Pancreas (tissue), 10 donors: ENCODE measurements at regions not wholly inside any gene's neighbourhood (a gene's known extent, or its start where the extent isn't known, plus 50 kb on each side); places are given as distances from the start of the nearest gene placed in this dataset.

ENCODE experiments used
- ATAC-seq, 4 donors: fragments of 200-7000 bp; cut with Tn5 transposase; one replicate each; pipeline versions ENCODE4 v1.8.0 to v1.9.1; 2020; ENCODE audit warnings: mild to moderate bottlenecking in 4 of 4, moderate library complexity in 4 of 4
- DNase-seq, 6 donors: peaks; one replicate each; pipeline ENCODE4 v3.0.0-alpha.2; 2020
- FAIRE-seq: peaks from 2 replicates; lab custom pipeline; 2012; peaks lifted over from hg19 to GRCh38; lab: Jason Lieb, UNC
- H3K27ac ChIP-seq, 4 donors: fragments of 200-600 bp; sonication (generic); 1 replicate in 3 of 4; 2 replicates in 1 of 4; pipeline versions ENCODE4 v1.5.0 to v1.8.0; 2020
- H3K27me3 ChIP-seq, 4 donors: fragments of 200-600 bp; one replicate each; pipeline ENCODE4 v1.8.0; 2021
- H3K36me3 ChIP-seq, 3 donors: fragments of 200-600 bp; sonication (generic) in 1 of 3; one replicate each; pipeline versions ENCODE4 v1.5.0 to v1.8.0; 2020 to 2021
- H3K4me1 ChIP-seq, 3 donors: fragments of 200-600 bp; one replicate each; pipeline ENCODE4 v1.8.0; 2021
- H3K4me3 ChIP-seq, 4 donors: fragments of 200-600 bp; sonication (generic) in 2 of 4; one replicate each; pipeline versions ENCODE4 v1.5.0 to v1.8.0; 2020 to 2021
- H3K9me3 ChIP-seq, 4 donors: fragments of 200-600 bp; one replicate each; pipeline ENCODE4 v1.8.0; 2021
- CTCF ChIP-seq, 4 donors: fragments of 200-600 bp; sonication (generic) in 3 of 4; IDR thresholded peaks; one replicate each; pipeline versions ENCODE4 v1.5.0 to v1.8.0; 2021; ENCODE audit warnings: antibody characterized with exemption in 4 of 4
- WGBS, 2 donors: extraction: QIAGEN DNeasy Blood & Tissue Kit; methylation state at CpG; one replicate each; pipeline ENCODE4 v1.1.7; 2013; 5-methylcytosine and 5-hydroxymethylcytosine counted together
- intact Hi-C, 3 donors: fragments of 100-400 bp; cut with DNase I; formaldehyde crosslinking; loops; one replicate each; pipeline versions ENCODE4 v1.11.1 to v1.14.2; 2022
- donor health status: healthy with polysubstance abuse.
- donor health status: DM: no; HTN: no; CAD: no; lungs with moderate emphysema.
- donor health status: DM: no; HTN: no; CAD: no.
- donor health status: control.
- donor health status: control.
- donor health status: Bipolar disorder and iron deficiency.
- donor health status: DM: yes; HTN: yes; CAD: no.
- donor health status: DM: no; HTN: no; CAD: no.
- donor health status: DM: no; HTN: no; CAD: no.
- donor health status: DM: yes; HTN: yes; CAD: no.

- WGBS, 2 donors, result 74 to 83% methylated on average over 4 of the region's 4 CpGs
These were observed 187.8 kb upstream of the PTBP2 start for GRCh38 chr1:96533820-96534219.

GRCh38 chr1:96536581-96536980 lies 185.0 kb upstream of the PTBP2 start:
- intact Hi-C loops, result no loop called here
- no peak for TF ChIP-seq CTCF (IDR thresholded peaks at IDR 0.05)
- Histone ChIP-seq H3K9me3 (no peaks in the 10 kb centered on the region), H3K27ac (no peak overlapping the region), H3K36me3 (no peaks in the 10 kb centered on the region), H3K4me3 (no peak overlapping the region), H3K27me3 (no peaks in the 10 kb centered on the region), H3K4me1 (no peaks in the 10 kb centered on the region)
- no peak for ATAC-seq
- no peak for DNase-seq
- no peak for FAIRE-seq

More at GRCh38 chr1:96533820-96534219, 187.8 kb upstream of the PTBP2 start:
- Histone ChIP-seq H3K9me3 (no peaks in the 10 kb centered on the region), H3K36me3 (no peaks in the 10 kb centered on the region), H3K27ac (no peak overlapping the region), H3K27me3 (no peaks in the 10 kb centered on the region), H3K4me3 (no peak overlapping the region), H3K4me1 (no peaks in the 10 kb centered on the region)
- TF ChIP-seq CTCF (IDR thresholded peaks at IDR 0.05), result no peak
- intact Hi-C loops, result no loop called here
- DNase-seq (no peak), FAIRE-seq (no peak), ATAC-seq (no peak)

GRCh38 chr1:96538111-96538641 lies 183.4 kb upstream of the PTBP2 start:
- FAIRE-seq (no peak), ATAC-seq (peak in 3 of 4 donors; percentile 18 to 55 (median 44)), DNase-seq (no peak)
- no peaks in the 10 kb centered on the region for H3K36me3 ChIP-seq
- H3K4me3 ChIP-seq, result no peak overlapping the region
- TF ChIP-seq CTCF (IDR thresholded peaks at IDR 0.05), result no peak
- intact Hi-C loops, result no loop called here
- H3K27ac ChIP-seq, result no peak overlapping the region
- no peaks in the 10 kb centered on the region for H3K27me3 ChIP-seq
- WGBS, 2 donors, result 51 to 53% methylated on average over 4 of the region's 4 CpGs
- no peaks in the 10 kb centered on the region for H3K9me3 ChIP-seq
- no peaks in the 10 kb centered on the region for H3K4me1 ChIP-seq

GRCh38 chr1:96538883-96539282 lies 182.7 kb upstream of the PTBP2 start:
- no peaks in the 10 kb centered on the region for H3K9me3 ChIP-seq
- DNase-seq, result no peak
- FAIRE-seq, result peak; percentile 91
- H3K4me3 ChIP-seq, result no peak overlapping the region
- no peak overlapping the region for H3K27ac ChIP-seq
- ATAC-seq, result peak in 2 of 4 donors; percentile 29 to 30
- no peak for TF ChIP-seq CTCF (IDR thresholded peaks at IDR 0.05)
- no peaks in the 10 kb centered on the region for H3K36me3 ChIP-seq
- 39 to 46% methylated on average over 5 of the region's 5 CpGs for WGBS, 2 donors
- H3K27me3 ChIP-seq, result no peaks in the 10 kb centered on the region
- intact Hi-C loops, result no loop called here
- no peaks in the 10 kb centered on the region for H3K4me1 ChIP-seq

GRCh38 chr1:96541491-96541890 lies 180.1 kb upstream of the PTBP2 start:
- TF ChIP-seq CTCF (IDR thresholded peaks at IDR 0.05), result no peak
- no peak for DNase-seq
- no peak overlapping the region for H3K27ac ChIP-seq
- no peak for ATAC-seq
- intact Hi-C loops, result no loop called here
- no peak overlapping the region for H3K4me3 ChIP-seq
- no peaks in the 10 kb centered on the region for H3K27me3 ChIP-seq
- no peaks in the 10 kb centered on the region for H3K36me3 ChIP-seq
- no peaks in the 10 kb centered on the region for H3K9me3 ChIP-seq
- no peaks in the 10 kb centered on the region for H3K4me1 ChIP-seq
- no peak for FAIRE-seq
- 81 to 92% methylated on average over 2 of the region's 2 CpGs for WGBS, 2 donors
